KMS-11 (cell line): ENCODE measurements at regions not wholly inside any gene's neighbourhood (a gene's known extent, or its start where the extent isn't known, plus 50 kb on each side); places are given as distances from the start of the nearest gene placed in this dataset.

Experiments
- H2AFZ ChIP-seq: fragments of 200-600 bp; sonication (generic); 2 replicates; pipeline ENCODE4 v1.6.1; 2016; ENCODE audit warnings: antibody characterized with exemption, mixed run types, low read depth
- H3K27ac ChIP-seq: fragments of 200-600 bp; sonication (generic); 2 replicates; pipeline ENCODE4 v1.6.1; 2016; ENCODE audit warnings: mild to moderate bottlenecking, mixed run types
- H3K27me3 ChIP-seq: fragments of 200-600 bp; sonication (generic); 2 replicates; pipeline ENCODE4 v1.6.1; 2017; ENCODE audit warnings: mild to moderate bottlenecking, low read depth, mixed run types, moderate library complexity; ENCODE audit not compliant: insufficient read depth
- H3K36me3 ChIP-seq: fragments of 200-600 bp; sonication (generic); 2 replicates; pipeline ENCODE4 v1.6.1; 2017; ENCODE audit warnings: mild to moderate bottlenecking, mixed run types; ENCODE audit not compliant: insufficient read depth
- H3K4me1 ChIP-seq: fragments of 200-600 bp; sonication (generic); 2 replicates; pipeline ENCODE4 v1.6.1; 2016; ENCODE audit warnings: mild to moderate bottlenecking, low read depth, mixed run types; ENCODE audit not compliant: poor library complexity, severe bottlenecking
- H3K4me2 ChIP-seq: fragments of 200-600 bp; sonication (generic); 2 replicates; pipeline ENCODE4 v1.7.0; 2016; ENCODE audit warnings: mild to moderate bottlenecking, mixed run types
- H3K4me3 ChIP-seq: fragments of 200-600 bp; sonication (generic); IDR thresholded peaks from 2 replicates; pipeline ENCODE4 v1.6.1; 2017; ENCODE audit warnings: low read depth, low read length, mixed read lengths; ENCODE audit not compliant: insufficient read depth
- H3K79me2 ChIP-seq: fragments of 200-600 bp; sonication (generic); 2 replicates; pipeline ENCODE4 v1.6.1; 2016; ENCODE audit warnings: low read depth, mixed run types; ENCODE audit not compliant: insufficient read depth
- H3K9ac ChIP-seq: fragments of 200-600 bp; sonication (generic); 2 replicates; pipeline ENCODE4 v1.6.1; 2016; ENCODE audit warnings: mild to moderate bottlenecking, mixed run types
- H4K20me1 ChIP-seq: fragments of 200-600 bp; sonication (generic); 2 replicates; pipeline ENCODE4 v1.6.1; 2016; ENCODE audit warnings: mild to moderate bottlenecking, mixed run types; ENCODE audit not compliant: insufficient read depth
- TF ChIP-seq, protein P1 (sequence below): fragments of 200-600 bp; sonication (generic); conservative IDR thresholded peaks from 2 replicates; pipeline ENCODE4 v1.6.1; 2017; ENCODE audit warnings: low read depth, mild to moderate bottlenecking, antibody characterized with exemption, low read length, moderate library complexity, mixed read lengths

DNA sequence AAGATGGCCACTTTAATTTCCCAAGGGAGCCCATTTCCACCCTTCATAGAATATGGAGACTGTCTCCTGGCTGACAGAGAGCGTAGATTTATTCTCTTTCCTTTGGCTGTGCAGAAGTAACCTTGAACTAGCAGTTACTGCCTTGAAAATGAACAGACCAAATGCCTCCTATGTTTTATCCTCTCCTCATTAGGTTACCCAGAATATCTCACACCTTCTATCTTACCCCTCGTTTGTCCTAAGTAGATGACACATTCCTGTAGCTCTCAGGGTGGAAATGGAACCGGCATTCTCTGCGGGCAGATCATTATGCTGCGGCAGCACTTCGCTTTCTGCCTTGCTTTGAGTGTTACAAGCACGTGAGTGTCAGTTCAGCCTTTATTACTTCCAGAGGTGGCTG is 336.5 kb downstream of the DCDC2C start:
- Histone ChIP-seq H3K4me1 (no peaks in the 10 kb centered on the region), H4K20me1 (no peaks in the 10 kb centered on the region), H2AFZ (no peak overlapping the region), H3K27me3 (no peaks in the 10 kb centered on the region), H3K4me3 (no peak overlapping the region), H3K4me2 (no peak overlapping the region), H3K27ac (no peak overlapping the region), H3K36me3 (no peaks in the 10 kb centered on the region), H3K9ac (no peak overlapping the region), H3K79me2 (no peaks in the 10 kb centered on the region)
- TF ChIP-seq, protein P1, sequence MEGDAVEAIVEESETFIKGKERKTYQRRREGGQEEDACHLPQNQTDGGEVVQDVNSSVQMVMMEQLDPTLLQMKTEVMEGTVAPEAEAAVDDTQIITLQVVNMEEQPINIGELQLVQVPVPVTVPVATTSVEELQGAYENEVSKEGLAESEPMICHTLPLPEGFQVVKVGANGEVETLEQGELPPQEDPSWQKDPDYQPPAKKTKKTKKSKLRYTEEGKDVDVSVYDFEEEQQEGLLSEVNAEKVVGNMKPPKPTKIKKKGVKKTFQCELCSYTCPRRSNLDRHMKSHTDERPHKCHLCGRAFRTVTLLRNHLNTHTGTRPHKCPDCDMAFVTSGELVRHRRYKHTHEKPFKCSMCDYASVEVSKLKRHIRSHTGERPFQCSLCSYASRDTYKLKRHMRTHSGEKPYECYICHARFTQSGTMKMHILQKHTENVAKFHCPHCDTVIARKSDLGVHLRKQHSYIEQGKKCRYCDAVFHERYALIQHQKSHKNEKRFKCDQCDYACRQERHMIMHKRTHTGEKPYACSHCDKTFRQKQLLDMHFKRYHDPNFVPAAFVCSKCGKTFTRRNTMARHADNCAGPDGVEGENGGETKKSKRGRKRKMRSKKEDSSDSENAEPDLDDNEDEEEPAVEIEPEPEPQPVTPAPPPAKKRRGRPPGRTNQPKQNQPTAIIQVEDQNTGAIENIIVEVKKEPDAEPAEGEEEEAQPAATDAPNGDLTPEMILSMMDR, result no peak

DNA sequence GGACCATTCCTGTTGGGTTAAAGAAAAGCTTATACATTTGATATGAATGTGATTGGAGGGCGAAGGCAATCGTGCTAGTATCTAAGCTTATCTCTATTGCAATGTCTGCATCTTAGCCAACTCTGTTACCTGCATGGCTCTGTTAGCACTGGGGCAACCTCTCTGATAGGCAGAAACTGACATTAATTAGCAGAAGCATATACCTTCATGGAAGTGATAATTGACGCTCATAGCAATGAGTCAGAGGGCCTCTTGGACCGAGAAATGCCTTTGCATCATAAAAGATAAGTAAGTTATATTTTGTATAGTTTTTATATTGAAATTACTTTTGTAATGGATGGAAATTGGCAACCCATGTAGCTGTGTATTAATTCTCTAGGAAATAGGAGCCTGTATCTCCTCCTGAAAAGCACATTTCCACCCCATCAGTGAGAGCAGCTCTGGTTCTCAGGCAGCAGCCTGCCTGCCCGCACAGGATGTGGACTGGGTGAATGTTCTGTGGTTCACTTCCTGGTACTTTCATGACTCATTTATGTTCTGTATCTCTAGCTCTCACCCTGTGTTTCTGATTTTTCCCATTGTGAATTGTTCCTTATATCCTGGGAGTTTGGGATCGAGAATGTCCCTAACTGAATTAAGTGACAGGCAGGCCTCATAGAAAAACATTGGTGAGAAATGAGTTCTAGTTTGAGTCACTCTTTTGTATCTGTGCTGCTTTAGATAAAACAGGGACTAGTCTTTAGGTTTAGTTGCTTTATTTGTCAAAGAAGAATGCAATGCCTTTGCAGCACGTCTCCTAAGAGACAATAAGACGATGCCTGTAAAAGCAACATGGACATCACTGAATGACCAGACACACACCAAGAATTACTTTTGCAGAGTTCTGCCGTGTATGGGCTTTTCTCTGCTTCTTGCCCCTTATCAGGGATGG is 344.9 kb downstream of the DCDC2C start:
- H3K27ac ChIP-seq, result no peak overlapping the region
- H3K79me2 ChIP-seq, result no peaks in the 10 kb centered on the region
- no peak overlapping the region for H3K9ac ChIP-seq
- no peaks in the 10 kb centered on the region for H3K27me3 ChIP-seq
- TF ChIP-seq, protein P1, result no peak
- no peaks in the 10 kb centered on the region for H3K4me1 ChIP-seq
- H3K4me3 ChIP-seq, result no peak overlapping the region
- no peaks in the 10 kb centered on the region for H3K36me3 ChIP-seq
- no peak overlapping the region for H3K4me2 ChIP-seq
- H4K20me1 ChIP-seq, result no peaks in the 10 kb centered on the region
- H2AFZ ChIP-seq, result no peak overlapping the region

DNA sequence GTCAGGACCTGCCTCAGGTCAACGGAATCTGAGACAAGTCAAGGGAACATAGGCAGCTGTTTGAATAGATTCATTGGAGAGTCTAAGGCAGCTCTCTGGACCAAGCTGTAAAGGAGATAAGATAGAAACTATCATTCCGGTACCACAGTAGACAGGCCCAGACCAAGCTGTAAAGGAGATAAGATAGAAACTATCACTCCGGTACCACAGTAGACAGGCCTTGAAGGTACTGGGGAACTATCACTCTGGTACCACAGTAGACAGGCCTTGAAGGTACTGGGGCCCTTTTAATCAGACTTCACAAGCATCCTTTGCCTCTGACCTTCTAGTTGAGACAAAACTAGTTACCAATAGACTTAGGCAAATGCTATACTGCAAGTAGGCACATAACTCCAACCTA is 346.1 kb downstream of the DCDC2C start:
- H3K27me3 ChIP-seq, result no peaks in the 10 kb centered on the region
- no peak overlapping the region for H3K4me2 ChIP-seq
- TF ChIP-seq, protein P1, result no peak
- no peak overlapping the region for H3K27ac ChIP-seq
- no peaks in the 10 kb centered on the region for H3K4me1 ChIP-seq
- H2AFZ ChIP-seq, result no peak overlapping the region
- no peaks in the 10 kb centered on the region for H3K36me3 ChIP-seq
- no peaks in the 10 kb centered on the region for H4K20me1 ChIP-seq
- H3K9ac ChIP-seq, result no peak overlapping the region
- no peak overlapping the region for H3K4me3 ChIP-seq
- no peaks in the 10 kb centered on the region for H3K79me2 ChIP-seq

DNA sequence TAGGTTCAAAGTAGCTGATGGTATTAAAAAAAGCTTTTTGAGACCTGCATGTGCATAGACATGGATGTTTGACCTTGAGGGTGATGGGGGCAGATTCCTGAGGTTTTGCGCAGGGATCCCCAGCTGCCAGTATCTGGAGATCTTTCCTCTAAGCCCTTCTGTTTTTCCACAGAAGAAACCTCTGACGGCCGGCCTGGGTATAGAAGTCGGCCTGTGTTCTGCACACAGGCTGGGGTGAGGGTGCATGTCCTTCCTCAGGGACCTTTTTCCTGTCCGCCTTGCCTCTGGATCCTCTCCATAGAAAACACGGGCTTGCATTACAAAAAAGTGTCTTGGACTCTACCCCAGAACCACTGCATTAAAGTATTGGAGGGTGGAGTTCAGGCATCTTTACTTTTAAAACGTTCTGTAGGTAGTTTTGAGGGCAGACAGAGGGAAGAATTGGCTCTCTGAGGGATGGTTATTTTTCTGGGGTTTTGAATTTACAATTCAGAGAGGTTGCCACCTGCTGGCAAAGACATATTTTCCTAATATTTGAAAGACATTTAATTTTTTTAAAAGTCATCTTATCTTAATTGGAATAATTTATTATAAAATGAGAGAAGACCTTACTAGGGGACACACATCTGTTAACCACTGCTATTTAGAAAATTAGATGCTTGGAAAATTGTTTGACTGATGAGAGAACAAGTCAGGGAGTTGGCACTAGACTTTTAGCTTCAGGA is 350.6 kb downstream of the DCDC2C start:
- H3K27me3 ChIP-seq, result no peaks in the 10 kb centered on the region
- no peak overlapping the region for H3K27ac ChIP-seq
- H2AFZ ChIP-seq, result no peak overlapping the region
- no peak overlapping the region for H3K4me2 ChIP-seq
- TF ChIP-seq, protein P1, result no peak; the same call in 1 of the 2 replicates
- H3K9ac ChIP-seq, result no peak overlapping the region
- H3K4me3 ChIP-seq, result no peak overlapping the region
- no peaks in the 10 kb centered on the region for H3K79me2 ChIP-seq
- no peaks in the 10 kb centered on the region for H4K20me1 ChIP-seq
- H3K4me1 ChIP-seq, result no peaks in the 10 kb centered on the region
- no peaks in the 10 kb centered on the region for H3K36me3 ChIP-seq
